ENCODE measurements at regions not wholly inside any gene's neighbourhood (a gene's known extent, or its start where the extent isn't known, plus 50 kb on each side); places are given as distances from the start of the nearest gene placed in this dataset.

DNA sequence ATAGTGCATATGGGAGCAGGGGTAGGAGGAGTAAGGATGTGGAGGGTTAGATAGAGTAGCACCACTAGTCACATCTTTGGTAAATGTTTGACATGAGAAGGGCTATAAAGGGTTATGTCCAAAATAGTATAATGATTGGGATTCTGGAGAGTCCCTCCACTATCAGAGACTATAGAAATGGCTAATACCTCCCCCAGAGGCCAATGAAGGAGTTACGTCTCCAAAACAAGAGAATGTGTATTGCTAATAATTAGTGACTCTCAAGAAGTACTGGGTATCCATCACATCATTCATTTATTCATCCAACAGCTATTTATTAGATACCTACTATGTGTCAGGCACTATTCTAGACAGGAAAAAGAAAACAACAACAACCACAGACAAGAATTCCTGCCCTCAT, 203.7 kb upstream of the UMPS start:
- TF ChIP-seq, protein P1, sequence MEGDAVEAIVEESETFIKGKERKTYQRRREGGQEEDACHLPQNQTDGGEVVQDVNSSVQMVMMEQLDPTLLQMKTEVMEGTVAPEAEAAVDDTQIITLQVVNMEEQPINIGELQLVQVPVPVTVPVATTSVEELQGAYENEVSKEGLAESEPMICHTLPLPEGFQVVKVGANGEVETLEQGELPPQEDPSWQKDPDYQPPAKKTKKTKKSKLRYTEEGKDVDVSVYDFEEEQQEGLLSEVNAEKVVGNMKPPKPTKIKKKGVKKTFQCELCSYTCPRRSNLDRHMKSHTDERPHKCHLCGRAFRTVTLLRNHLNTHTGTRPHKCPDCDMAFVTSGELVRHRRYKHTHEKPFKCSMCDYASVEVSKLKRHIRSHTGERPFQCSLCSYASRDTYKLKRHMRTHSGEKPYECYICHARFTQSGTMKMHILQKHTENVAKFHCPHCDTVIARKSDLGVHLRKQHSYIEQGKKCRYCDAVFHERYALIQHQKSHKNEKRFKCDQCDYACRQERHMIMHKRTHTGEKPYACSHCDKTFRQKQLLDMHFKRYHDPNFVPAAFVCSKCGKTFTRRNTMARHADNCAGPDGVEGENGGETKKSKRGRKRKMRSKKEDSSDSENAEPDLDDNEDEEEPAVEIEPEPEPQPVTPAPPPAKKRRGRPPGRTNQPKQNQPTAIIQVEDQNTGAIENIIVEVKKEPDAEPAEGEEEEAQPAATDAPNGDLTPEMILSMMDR (IDR thresholded peaks at IDR 0.05; ENCODE audit: control extremely low read depth, extremely low read depth, low read depth, missing control alignments), result no peak
- DNase-seq (ENCODE audit: extremely low spot score), result no peak
- ChIA-PET CTCF (interaction anchor here (1.3 kb wide), 1 partner anchor 10 kb away, joined by 4 read pairs; no protein-coding TSS in a partner anchor), POLR2A (no interaction called here)

GRCh38 chr3:124529826-124530571, 200.3 kb upstream of the UMPS start:
- TF ChIP-seq, protein P1 (IDR thresholded peaks at IDR 0.05; ENCODE audit: control extremely low read depth, extremely low read depth, low read depth, missing control alignments), result no peak
- POLR2A ChIA-PET, result no interaction called here
- DNase-seq (ENCODE audit: extremely low spot score), result no peak
- CTCF ChIA-PET, result interaction anchor here (1.0 to 2.1 kb wide), 4 partner anchors 10 to 62 kb away, joined by 3 to 6 read pairs (median 4); no protein-coding TSS in a partner anchor

DNA sequence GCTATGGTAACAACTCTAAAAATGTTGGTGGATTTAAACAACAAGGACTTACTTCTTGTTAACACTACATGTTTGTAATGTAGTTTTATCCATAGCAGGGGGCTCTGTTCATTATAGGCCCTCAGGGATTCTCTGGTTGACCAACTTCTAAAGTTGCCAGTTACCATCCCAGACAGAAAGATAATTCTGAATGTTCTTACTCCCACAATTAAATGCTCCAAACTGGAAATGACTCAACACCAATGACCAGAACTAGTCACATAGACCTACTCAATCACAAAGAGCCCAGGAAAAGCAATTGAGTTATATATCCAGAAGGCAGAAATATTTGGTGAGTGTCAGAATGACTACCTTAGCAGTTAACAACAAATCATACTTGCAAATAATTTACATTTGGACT, 199.3 kb upstream of the UMPS start:
- DNase-seq (ENCODE audit: extremely low spot score), result no peak
- TF ChIP-seq, protein P1 (IDR thresholded peaks at IDR 0.05; ENCODE audit: control extremely low read depth, extremely low read depth, low read depth, missing control alignments), result no peak
- ChIA-PET CTCF (interaction anchor here (1.1 to 1.4 kb wide), 2 partner anchors 20 to 62 kb away, joined by 4 to 6 read pairs; no protein-coding TSS in a partner anchor), POLR2A (no interaction called here)

GRCh38 chr3:124532071-124532470, 198.2 kb upstream of the UMPS start:
- CTCF ChIA-PET, result interaction anchor here (0.7 kb wide), 1 partner anchor 27 kb away, joined by 3 read pairs; no protein-coding TSS in a partner anchor
- no peak for DNase-seq (ENCODE audit: extremely low spot score)
- POLR2A ChIA-PET, result no interaction called here
- TF ChIP-seq, protein P1 (IDR thresholded peaks at IDR 0.05; ENCODE audit: control extremely low read depth, extremely low read depth, low read depth, missing control alignments), result no peak

GRCh38 chr3:124535306-124535705, 194.9 kb upstream of the UMPS start:
- DNase-seq (ENCODE audit: extremely low spot score), result no peak
- ChIA-PET CTCF (interaction anchor here (1.3 to 2.2 kb wide), 2 partner anchors 15 to 25 kb away, joined by 3 to 8 read pairs; no protein-coding TSS in a partner anchor), POLR2A (no interaction called here)
- TF ChIP-seq, protein P1 (IDR thresholded peaks at IDR 0.05; ENCODE audit: control extremely low read depth, extremely low read depth, low read depth, missing control alignments), result no peak

- POLR2A ChIA-PET, result no interaction called here
- CTCF ChIA-PET, result interaction anchor here (1.2 to 2.9 kb wide), 3 partner anchors 10 to 20 kb away, joined by 6 to 12 read pairs (median 6); no protein-coding TSS in a partner anchor
- TF ChIP-seq, protein P1 (IDR thresholded peaks at IDR 0.05; ENCODE audit: control extremely low read depth, extremely low read depth, low read depth, missing control alignments), result no peak
- no peak for DNase-seq (ENCODE audit: extremely low spot score)
Measured at GRCh38 chr3:124540550-124541211, 189.6 kb upstream of the UMPS start.

Data from GM10248 (cell line).